Large intestine (tissue), 3 donors: ENCODE measurements at regions not wholly inside any gene's neighbourhood (a gene's known extent, or its start where the extent isn't known, plus 50 kb on each side); places are given as distances from the start of the nearest gene placed in this dataset.

Experiments used
- DNase-seq, 2 donors: peaks; one replicate each; pipeline versions ENCODE4 v3.0.0 to v3.0.0-alpha.2; 2013
- H3K27ac ChIP-seq: one replicate; pipeline ENCODE4 v1.5.1; 2013; ENCODE audit warnings: low read length
- H3K27me3 ChIP-seq: 2 replicates; pipeline ENCODE4 v1.6.1; 2013; ENCODE audit warnings: low read length; ENCODE audit not compliant: control insufficient read depth, insufficient read depth
- H3K36me3 ChIP-seq: 2 replicates; pipeline ENCODE4 v1.6.1; 2013; ENCODE audit warnings: low read length; ENCODE audit not compliant: control insufficient read depth, insufficient read depth
- H3K4me1 ChIP-seq: one replicate; pipeline ENCODE4 v1.6.1; 2013; ENCODE audit warnings: low read length; ENCODE audit not compliant: control insufficient read depth, insufficient read depth
- H3K4me3 ChIP-seq: one replicate; pipeline ENCODE4 v1.5.1; 2013; ENCODE audit warnings: low read length
- H3K9me3 ChIP-seq: one replicate; pipeline ENCODE4 v1.6.1; 2013; ENCODE audit warnings: mild to moderate bottlenecking, low read depth, low read length, moderate library complexity; ENCODE audit not compliant: control insufficient read depth
- WGBS: methylation state at CpG from one replicate; pipeline ENCODE4 v1.1.5; 2013; ENCODE audit warnings: low lambda C conversion rate; ENCODE audit not compliant: insufficient coverage; 5-methylcytosine and 5-hydroxymethylcytosine counted together

DNA sequence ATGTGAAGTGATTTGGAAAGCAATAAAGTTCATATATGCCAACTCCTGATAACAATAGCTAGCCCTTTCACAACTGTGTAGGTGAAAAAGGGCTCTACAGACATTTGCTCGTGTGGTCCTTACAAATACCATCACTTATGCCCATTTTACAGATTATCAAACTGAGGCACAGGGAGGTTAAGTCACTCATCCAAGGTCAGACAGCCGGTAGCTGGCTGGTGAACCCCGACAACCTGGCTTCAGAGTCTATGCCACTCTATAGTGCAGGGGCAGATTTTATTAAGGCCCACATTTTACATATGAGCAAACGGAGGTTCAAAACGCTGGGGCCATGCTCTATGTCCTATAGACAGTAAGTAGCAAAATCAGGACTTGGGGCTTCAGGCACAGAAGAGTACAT lies 280.5 kb downstream of the RRAGC start:
- Histone ChIP-seq H3K27me3 (peaks cover 46% of the 10 kb centered on the region), H3K9me3 (no peaks in the 10 kb centered on the region), H3K36me3 (no peaks in the 10 kb centered on the region), H3K27ac (no peak overlapping the region), H3K4me3 (no peak overlapping the region), H3K4me1 (no peaks in the 10 kb centered on the region)
- DNase-seq, result no peak
- WGBS, result no CpG with 5 or more reads among the region's 5 CpGs

DNA sequence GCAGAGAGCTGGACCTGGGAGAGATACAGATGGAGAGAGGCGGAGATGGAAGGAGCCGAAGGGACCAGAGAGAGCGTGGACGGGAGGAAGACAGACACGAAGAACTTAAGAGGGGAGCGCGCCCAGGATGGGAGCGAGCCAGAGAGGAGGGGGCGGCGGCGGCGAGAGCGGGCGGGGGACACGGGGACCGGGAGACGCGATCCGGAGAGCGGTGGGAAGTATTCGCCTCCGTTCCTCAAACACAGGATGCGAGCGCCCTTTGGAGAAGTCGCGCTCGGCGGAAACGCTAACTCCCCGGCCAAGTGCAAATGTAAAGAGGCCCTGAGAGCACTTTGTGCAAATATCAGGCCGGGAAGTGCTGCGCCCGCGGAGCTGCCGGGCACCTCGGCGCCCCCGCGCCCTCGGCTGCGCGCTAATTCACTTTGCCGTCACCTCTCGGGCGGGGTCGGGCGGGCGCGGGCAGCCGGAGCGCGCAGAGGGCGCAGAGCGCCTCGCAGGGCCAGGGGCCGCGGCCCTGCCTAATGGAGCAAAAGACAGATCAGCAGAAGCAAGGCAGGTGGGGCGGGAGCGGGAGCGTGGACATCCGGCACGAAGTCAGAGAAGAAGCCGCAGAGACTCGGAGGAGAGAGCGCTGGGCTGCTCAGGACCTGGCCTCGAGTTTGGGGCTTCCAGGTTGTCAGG lies 281.2 kb downstream of the RRAGC start:
- peaks cover 46% of the 10 kb centered on the region for H3K27me3 ChIP-seq
- no peak overlapping the region for H3K4me3 ChIP-seq
- DNase-seq, result no peak
- no peak overlapping the region for H3K27ac ChIP-seq
- H3K9me3 ChIP-seq, result no peaks in the 10 kb centered on the region
- WGBS, result no CpG with 5 or more reads among the region's 66 CpGs
- H3K4me1 ChIP-seq, result no peaks in the 10 kb centered on the region
- H3K36me3 ChIP-seq, result no peaks in the 10 kb centered on the region

DNA sequence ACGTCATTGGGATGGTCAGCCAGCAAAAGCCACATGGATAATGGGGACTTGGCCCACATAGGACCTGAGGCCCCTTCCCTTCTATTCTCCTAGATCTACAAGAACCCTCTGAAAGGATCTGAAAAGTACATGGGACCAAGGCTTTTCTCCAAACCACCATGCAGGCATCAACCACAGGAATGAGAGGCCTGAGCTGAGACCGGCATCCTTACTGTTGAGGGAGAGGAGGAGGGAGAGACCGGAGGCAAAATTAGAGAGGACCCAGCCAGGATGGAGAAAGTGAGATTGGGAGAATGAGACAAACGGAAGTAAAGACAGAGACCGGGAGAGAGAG lies 281.7 kb downstream of the RRAGC start:
- Histone ChIP-seq H3K27me3 (peaks cover 46% of the 10 kb centered on the region), H3K4me1 (no peaks in the 10 kb centered on the region), H3K36me3 (no peaks in the 10 kb centered on the region), H3K4me3 (no peak overlapping the region), H3K9me3 (no peaks in the 10 kb centered on the region), H3K27ac (no peak overlapping the region)
- WGBS, result 7% methylated on average over 2 of the region's 5 CpGs
- DNase-seq, result no peak

DNA sequence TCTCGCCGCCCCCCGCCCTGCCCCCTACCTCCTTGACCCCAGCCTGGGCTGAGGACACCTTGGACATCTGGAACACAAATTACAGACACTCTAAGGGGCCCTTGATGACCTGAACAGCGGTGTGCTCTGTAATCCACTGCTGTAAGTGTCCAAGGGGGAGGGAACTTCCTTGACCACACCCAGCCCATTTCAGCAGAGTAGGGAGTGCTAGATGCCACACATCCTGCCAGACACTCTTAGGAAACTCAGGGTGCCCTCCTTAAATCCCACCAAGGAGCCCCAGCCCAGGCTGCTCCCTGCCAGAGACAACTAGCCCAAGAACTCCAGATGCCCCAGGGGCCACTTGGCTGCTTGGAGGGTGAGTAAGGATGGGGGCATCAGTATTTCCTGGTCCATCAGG lies 282.2 kb downstream of the RRAGC start:
- Histone ChIP-seq H3K27me3 (peaks cover 46% of the 10 kb centered on the region), H3K27ac (no peak overlapping the region), H3K36me3 (no peaks in the 10 kb centered on the region), H3K9me3 (no peaks in the 10 kb centered on the region), H3K4me3 (no peak overlapping the region), H3K4me1 (no peaks in the 10 kb centered on the region)
- WGBS, result no CpG with 5 or more reads among the region's 4 CpGs
- DNase-seq, result no peak

DNA sequence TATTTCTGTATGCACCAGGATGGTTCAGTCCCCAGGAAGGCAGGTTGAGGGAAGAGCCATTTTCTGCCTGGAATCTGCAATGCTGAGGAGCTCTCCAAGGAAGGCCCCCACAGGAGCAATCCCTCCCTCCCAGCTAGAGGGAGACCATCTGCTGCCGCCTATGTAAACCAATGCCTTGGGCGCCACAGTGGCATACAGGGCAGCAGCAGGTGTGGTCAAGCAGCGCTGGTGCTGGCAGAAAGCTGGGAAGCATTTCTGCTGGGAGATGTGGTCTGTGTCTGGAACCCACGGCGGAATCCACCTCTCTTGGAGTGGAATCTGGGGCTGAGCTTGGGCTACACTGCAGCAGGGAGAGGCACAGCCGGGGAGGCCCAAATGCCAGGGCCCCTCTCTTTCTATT lies 283.3 kb downstream of the RRAGC start:
- Histone ChIP-seq H3K4me3 (no peak overlapping the region), H3K4me1 (no peaks in the 10 kb centered on the region), H3K9me3 (no peaks in the 10 kb centered on the region), H3K27me3 (peaks cover 55% of the 10 kb centered on the region), H3K36me3 (no peaks in the 10 kb centered on the region), H3K27ac (no peak overlapping the region)
- WGBS, result no CpG with 5 or more reads among the region's 6 CpGs
- DNase-seq, result no peak

DNA sequence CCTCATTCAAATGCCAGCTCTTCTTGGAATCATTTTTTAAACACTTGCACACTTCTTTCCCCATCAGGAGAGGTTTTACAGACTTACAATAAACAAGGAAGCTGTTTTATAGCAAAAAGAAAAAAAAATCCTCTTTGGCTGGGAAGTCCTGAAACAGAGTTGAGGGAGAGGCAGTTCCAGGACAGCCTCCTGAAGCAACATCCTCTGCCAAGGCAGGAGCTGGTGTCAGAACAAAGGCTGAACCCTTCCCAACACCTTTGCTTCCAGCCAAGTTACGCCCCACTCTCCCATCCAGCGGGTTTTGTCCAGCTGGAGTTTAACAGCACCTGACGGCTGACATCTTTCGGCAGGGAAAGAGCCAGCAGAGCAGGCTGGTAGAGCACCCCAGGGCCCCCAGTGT lies 287.8 kb downstream of the RRAGC start:
- DNase-seq, result no peak
- Histone ChIP-seq H3K9me3 (no peaks in the 10 kb centered on the region), H3K36me3 (no peaks in the 10 kb centered on the region), H3K27ac (no peak overlapping the region), H3K4me1 (no peaks in the 10 kb centered on the region), H3K4me3 (no peak overlapping the region), H3K27me3 (peaks cover 33% of the 10 kb centered on the region)
- no CpG with 5 or more reads among the region's 4 CpGs for WGBS

DNA sequence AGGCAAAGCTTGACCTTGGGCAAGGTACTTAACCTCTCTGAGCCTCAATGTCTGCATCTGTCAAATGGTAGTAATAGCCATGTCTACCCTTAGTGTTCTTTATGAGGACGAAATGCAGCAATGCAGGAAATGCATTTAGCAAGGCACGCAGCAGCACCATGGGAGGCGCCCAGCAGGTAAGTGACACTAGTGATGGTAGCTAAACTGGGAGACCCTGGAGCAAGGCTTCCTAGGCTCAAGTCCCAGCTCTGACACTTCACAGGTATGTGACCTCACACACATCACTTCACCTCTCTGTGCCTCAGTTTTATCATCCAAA lies 289.0 kb downstream of the RRAGC start:
- no peak overlapping the region for H3K4me3 ChIP-seq
- no CpG with 5 or more reads among the region's 3 CpGs for WGBS
- H3K4me1 ChIP-seq, result no peaks in the 10 kb centered on the region
- peaks cover 25% of the 10 kb centered on the region for H3K27me3 ChIP-seq
- no peaks in the 10 kb centered on the region for H3K36me3 ChIP-seq
- H3K9me3 ChIP-seq, result no peaks in the 10 kb centered on the region
- DNase-seq, result no peak
- no peak overlapping the region for H3K27ac ChIP-seq

DNA sequence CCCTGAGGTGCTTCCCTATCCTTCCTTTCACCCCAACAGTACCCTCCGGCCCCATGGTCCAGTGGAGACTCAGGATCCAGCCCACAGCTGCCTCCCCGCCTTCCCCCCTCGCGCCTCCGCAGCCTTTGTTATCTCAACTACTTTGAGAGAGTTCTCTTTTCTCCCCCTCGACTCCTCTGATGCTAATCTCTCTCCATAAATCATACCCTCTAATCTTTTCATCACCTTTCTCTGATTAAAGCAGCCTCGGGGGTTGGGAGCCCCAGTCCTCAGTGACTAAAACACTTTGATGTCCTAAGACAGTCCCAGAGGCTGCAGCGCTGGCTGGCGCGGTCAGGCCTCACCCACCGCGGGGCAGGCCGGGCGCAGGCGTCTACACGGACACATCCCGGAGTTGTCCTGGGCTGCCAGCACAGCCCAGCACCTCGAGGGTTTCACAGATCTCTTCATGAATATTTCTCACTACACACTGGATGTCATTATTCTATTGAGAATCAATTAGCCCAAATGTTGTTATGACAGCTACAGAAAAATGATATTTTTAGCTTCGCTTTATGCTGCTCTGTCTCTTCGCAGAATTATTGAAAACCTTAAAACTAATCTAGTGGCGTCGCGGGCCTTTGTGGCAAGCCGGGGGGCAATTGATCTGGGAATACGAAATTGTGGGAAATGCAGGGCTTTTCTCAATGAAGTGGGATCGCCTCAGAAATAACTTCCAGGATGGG lies 289.5 kb downstream of the RRAGC start:
- Histone ChIP-seq H3K27me3 (peaks cover 24% of the 10 kb centered on the region), H3K36me3 (no peaks in the 10 kb centered on the region), H3K4me3 (no peak overlapping the region), H3K9me3 (no peaks in the 10 kb centered on the region), H3K4me1 (no peaks in the 10 kb centered on the region), H3K27ac (no peak overlapping the region)
- WGBS, result 28% methylated on average over 5 of the region's 26 CpGs
- no peak for DNase-seq

DNA sequence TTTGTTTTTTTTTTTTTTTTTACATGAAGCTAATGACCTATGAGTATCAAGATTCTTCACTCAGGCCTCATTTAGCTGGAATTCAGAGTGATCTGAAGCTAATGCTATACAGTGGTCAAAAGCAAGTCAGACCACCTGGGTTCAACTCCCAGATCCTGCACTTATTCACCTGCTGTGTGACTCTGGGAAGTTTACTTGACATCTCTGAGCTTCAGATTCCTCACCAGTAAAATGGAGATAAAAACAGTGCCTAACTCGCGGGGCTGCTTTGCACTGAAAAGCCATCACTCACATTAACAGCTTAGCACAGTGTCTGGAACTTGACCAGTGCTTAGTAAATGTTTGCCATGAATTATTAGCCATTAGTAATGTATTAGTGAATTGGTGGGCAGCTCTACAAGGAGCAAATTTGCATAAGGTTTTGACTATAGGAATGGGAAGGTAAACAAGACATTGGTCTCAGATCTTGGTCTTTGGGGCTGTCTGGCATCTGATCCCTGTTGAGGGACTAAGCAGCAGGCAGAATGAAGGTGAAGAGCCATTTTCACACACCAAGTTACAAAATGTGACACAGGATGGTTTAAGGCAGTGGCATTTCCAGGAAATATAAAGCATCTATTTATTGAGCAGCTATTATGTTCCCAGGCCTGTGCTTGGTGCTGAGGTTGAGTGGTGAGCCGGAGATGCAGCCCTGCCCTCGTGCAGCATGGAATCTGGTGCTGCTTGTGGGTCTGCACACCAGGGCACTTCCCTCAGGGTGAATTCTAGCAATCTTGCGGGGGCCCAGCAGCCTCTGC lies 291.3 kb downstream of the RRAGC start:
- Histone ChIP-seq H3K36me3 (no peaks in the 10 kb centered on the region), H3K27ac (no peak overlapping the region), H3K27me3 (peaks cover 21% of the 10 kb centered on the region), H3K4me3 (no peak overlapping the region), H3K9me3 (no peaks in the 10 kb centered on the region), H3K4me1 (no peaks in the 10 kb centered on the region)
- WGBS, result no CpG with 5 or more reads among the region's 5 CpGs
- no peak for DNase-seq

DNA sequence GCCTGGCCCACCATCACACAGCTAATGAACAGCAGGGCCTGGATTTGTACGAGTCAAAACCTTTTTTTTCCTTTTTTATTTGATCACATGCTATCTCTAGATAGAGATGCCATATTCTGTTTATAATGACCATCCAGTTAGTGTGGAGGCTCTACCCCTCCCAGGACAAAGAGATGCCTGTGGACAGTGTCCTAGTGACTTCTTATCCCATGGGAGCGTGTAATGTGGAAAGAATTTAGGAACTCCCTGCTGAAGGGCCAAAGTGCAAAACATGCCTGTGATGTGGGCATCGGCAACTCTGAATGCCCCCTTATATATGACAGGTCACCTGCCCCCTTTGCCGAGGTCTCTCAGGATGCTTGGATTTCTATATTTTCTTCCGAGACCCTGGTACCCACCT lies 292.2 kb downstream of the RRAGC start:
- no peaks in the 10 kb centered on the region for H3K36me3 ChIP-seq
- WGBS, result no CpG with 5 or more reads among the region's 5 CpGs
- no peak overlapping the region for H3K27ac ChIP-seq
- no peaks in the 10 kb centered on the region for H3K4me1 ChIP-seq
- peaks cover 21% of the 10 kb centered on the region for H3K27me3 ChIP-seq
- DNase-seq, result no peak
- no peaks in the 10 kb centered on the region for H3K9me3 ChIP-seq
- H3K4me3 ChIP-seq, result no peak overlapping the region
